ENCODE measurements at regions not wholly inside any gene's neighbourhood (a gene's known extent, or its start where the extent isn't known, plus 50 kb on each side); places are given as distances from the start of the nearest gene placed in this dataset.
"Not testable (repeated sequence)": the region's sequence is repeated elsewhere in the genome, so short reads cannot be mapped to it uniquely, and the experiment has no call there.

DNA sequence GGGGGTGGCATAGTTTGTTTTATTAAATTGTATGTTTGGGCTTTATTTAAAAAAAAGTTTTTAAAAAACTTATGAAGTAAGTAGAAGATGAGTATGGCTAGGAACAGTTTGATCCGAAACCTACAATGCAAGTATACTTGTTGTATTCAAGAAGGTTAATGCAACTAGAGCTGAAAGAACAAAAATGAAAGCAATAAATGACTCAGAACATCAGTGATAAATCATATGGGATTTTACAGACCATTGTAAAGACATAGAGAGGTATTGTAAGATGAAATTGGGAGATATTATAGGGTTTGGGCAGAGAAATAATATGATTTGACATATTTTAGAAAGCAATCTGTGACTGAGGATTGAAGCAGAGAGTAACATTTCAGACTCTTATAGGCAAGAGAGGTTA, 1135.3 kb downstream of the SLITRK5 start:
- Histone ChIP-seq H3K4me3 (no peak overlapping the region), H3K4me1 (no peaks in the 10 kb centered on the region), H3K36me3 (no peaks in the 10 kb centered on the region), H3K27ac (no peak overlapping the region), H3K27me3 (no peaks in the 10 kb centered on the region), H3K9me3 (no peaks in the 10 kb centered on the region)
- no peak for DNase-seq
- TF ChIP-seq EP300 (IDR thresholded peaks at IDR 0.05; ENCODE audit: low read depth) (no peak), POLR2A (IDR thresholded peaks at IDR 0.05) (no peak), POLR2AphosphoS5 (IDR thresholded peaks at IDR 0.05) (no peak)
- TF ChIP-seq, protein P1, sequence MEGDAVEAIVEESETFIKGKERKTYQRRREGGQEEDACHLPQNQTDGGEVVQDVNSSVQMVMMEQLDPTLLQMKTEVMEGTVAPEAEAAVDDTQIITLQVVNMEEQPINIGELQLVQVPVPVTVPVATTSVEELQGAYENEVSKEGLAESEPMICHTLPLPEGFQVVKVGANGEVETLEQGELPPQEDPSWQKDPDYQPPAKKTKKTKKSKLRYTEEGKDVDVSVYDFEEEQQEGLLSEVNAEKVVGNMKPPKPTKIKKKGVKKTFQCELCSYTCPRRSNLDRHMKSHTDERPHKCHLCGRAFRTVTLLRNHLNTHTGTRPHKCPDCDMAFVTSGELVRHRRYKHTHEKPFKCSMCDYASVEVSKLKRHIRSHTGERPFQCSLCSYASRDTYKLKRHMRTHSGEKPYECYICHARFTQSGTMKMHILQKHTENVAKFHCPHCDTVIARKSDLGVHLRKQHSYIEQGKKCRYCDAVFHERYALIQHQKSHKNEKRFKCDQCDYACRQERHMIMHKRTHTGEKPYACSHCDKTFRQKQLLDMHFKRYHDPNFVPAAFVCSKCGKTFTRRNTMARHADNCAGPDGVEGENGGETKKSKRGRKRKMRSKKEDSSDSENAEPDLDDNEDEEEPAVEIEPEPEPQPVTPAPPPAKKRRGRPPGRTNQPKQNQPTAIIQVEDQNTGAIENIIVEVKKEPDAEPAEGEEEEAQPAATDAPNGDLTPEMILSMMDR (IDR thresholded peaks at IDR 0.05), result no peak
- intact Hi-C loops (cut with DNase I; ENCODE audit: low total_unique reads) (no loop called here), in situ Hi-C loops (cut with MboI; ENCODE audit: low pct_ligation_motif_present in 1 of 4, low pct_unique_long_range_greater_than_20kb in 1 of 4, low sequenced_read_pairs in 3 of 4) (no loop called here)
- WGBS, 2 donors (ENCODE audit: low coverage in 1 of 2), result 80 to 88% methylated on average over 1 of the region's 1 CpG

DNA sequence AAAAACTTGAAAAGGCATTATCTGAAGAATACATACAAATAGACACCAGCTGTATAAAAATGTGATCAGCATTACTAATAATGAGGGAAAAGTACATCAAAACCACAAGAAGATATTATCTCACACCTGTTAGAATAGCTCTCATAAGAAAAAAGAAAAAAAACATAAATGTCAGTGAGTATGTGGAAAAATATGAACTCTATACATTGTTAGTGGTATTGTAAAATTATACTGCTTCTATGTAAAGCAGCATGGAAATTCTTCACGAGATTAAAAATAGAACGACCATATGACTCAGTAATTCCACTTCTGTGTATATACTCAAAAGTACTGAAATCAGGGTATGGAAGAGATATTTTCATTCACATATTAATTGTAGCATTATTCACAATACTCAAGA, 1146.4 kb downstream of the SLITRK5 start:
- WGBS, 2 donors (ENCODE audit: low coverage in 1 of 2), result 81 to 82% methylated on average over 2 of the region's 2 CpGs
- no peaks in the 10 kb centered on the region for H3K4me1 ChIP-seq

GRCh38 chr13:88823114-88823513, 1151.9 kb downstream of the SLITRK5 start:
- in situ Hi-C loops (cut with MboI; ENCODE audit: low pct_ligation_motif_present in 1 of 4, low pct_unique_long_range_greater_than_20kb in 1 of 4, low sequenced_read_pairs in 3 of 4) (no loop called here), intact Hi-C loops (cut with DNase I; ENCODE audit: low total_unique reads) (no loop called here)
- 90 to 93% methylated on average over 2 of the region's 2 CpGs for WGBS, 2 donors (ENCODE audit: low coverage in 1 of 2)
- Histone ChIP-seq H3K27me3 (no peaks in the 10 kb centered on the region), H3K36me3 (no peaks in the 10 kb centered on the region), H3K27ac (no peak overlapping the region), H3K4me3 (no peak overlapping the region), H3K4me1 (no peaks in the 10 kb centered on the region), H3K9me3 (no peaks in the 10 kb centered on the region)
- TF ChIP-seq, protein P1 (IDR thresholded peaks at IDR 0.05), result no peak
- TF ChIP-seq EP300 (IDR thresholded peaks at IDR 0.05; ENCODE audit: low read depth) (no peak), POLR2AphosphoS5 (IDR thresholded peaks at IDR 0.05) (no peak), POLR2A (IDR thresholded peaks at IDR 0.05) (no peak)
- no peak for DNase-seq

More for the DNA sequence above, 1146.4 kb downstream of the SLITRK5 start:
- Histone ChIP-seq H3K4me3 (no peak overlapping the region), H3K9me3 (no peaks in the 10 kb centered on the region), H3K27ac (no peak overlapping the region), H3K36me3 (no peaks in the 10 kb centered on the region), H3K27me3 (no peaks in the 10 kb centered on the region)
- TF ChIP-seq POLR2A (IDR thresholded peaks at IDR 0.05) (no peak), EP300 (IDR thresholded peaks at IDR 0.05; ENCODE audit: low read depth) (no peak)
- intact Hi-C loops (cut with DNase I; ENCODE audit: low total_unique reads) (no loop called here), in situ Hi-C loops (cut with MboI; ENCODE audit: low pct_ligation_motif_present in 1 of 4, low pct_unique_long_range_greater_than_20kb in 1 of 4, low sequenced_read_pairs in 3 of 4) (no loop called here)
- no peak for DNase-seq

DNA sequence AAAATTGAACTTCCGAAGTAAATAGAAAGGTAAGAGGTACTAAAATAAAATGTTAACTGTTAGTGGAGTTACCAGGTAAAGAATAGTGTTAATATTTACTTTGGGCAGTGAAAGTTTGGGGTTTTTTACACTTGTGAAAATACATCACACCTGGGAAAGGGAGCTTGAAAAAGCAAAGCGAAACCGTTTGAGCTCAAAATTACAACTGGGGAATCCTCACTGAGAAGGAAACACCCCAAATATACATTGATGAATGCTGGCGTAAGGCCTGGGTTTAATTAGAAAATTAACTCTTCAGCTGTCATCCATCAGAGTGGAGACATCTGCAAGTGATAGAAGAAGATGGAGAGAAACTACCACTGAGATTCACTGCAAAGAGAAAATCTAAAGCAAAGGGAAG, 1153.0 kb downstream of the SLITRK5 start:
- TF ChIP-seq POLR2A (IDR thresholded peaks at IDR 0.05) (no peak), POLR2AphosphoS5 (IDR thresholded peaks at IDR 0.05) (no peak), EP300 (IDR thresholded peaks at IDR 0.05; ENCODE audit: low read depth) (no peak)
- TF ChIP-seq, protein P1 (IDR thresholded peaks at IDR 0.05), result no peak
- in situ Hi-C loops (cut with MboI; ENCODE audit: low pct_ligation_motif_present in 1 of 4, low pct_unique_long_range_greater_than_20kb in 1 of 4, low sequenced_read_pairs in 3 of 4), result no loop called here
- H3K4me1 ChIP-seq, result no peaks in the 10 kb centered on the region
- no peaks in the 10 kb centered on the region for H3K9me3 ChIP-seq
- H3K4me3 ChIP-seq, result no peak overlapping the region
- H3K27me3 ChIP-seq, result no peaks in the 10 kb centered on the region
- intact Hi-C loops (cut with DNase I; ENCODE audit: low total_unique reads), result no loop called here
- no peak for DNase-seq
- H3K36me3 ChIP-seq, result no peaks in the 10 kb centered on the region
- H3K27ac ChIP-seq, result no peak overlapping the region
- 75 to 81% methylated on average over 2 to 4 of the region's 4 CpGs for WGBS, 2 donors (ENCODE audit: low coverage in 1 of 2)

GRCh38 chr13:88840085-88840484, 1168.9 kb downstream of the SLITRK5 start:
- no peak for TF ChIP-seq POLR2A (IDR thresholded peaks at IDR 0.05)
- TF ChIP-seq POLR2AphosphoS5 (IDR thresholded peaks at IDR 0.05), result no peak
- TF ChIP-seq, protein P1 (IDR thresholded peaks at IDR 0.05), result no peak
- no peak for TF ChIP-seq EP300 (IDR thresholded peaks at IDR 0.05; ENCODE audit: low read depth)
- no peak overlapping the region for H3K4me3 ChIP-seq
- H3K27ac ChIP-seq, result no peak overlapping the region
- DNase-seq, result no peak
- H3K36me3 ChIP-seq, result no peaks in the 10 kb centered on the region
- in situ Hi-C loops (cut with MboI; ENCODE audit: low pct_ligation_motif_present in 1 of 4, low pct_unique_long_range_greater_than_20kb in 1 of 4, low sequenced_read_pairs in 3 of 4), result no loop called here
- H3K4me1 ChIP-seq, result no peaks in the 10 kb centered on the region
- no peaks in the 10 kb centered on the region for H3K27me3 ChIP-seq
- WGBS, 2 donors (ENCODE audit: low coverage in 1 of 2), result 83 to 94% methylated on average over 2 to 3 of the region's 3 CpGs
- H3K9me3 ChIP-seq, result no peaks in the 10 kb centered on the region
- intact Hi-C loops (cut with DNase I; ENCODE audit: low total_unique reads), result no loop called here

- intact Hi-C loops (cut with DNase I; ENCODE audit: low total_unique reads); in situ Hi-C loops (cut with MboI; ENCODE audit: low pct_ligation_motif_present in 1 of 4, low pct_unique_long_range_greater_than_20kb in 1 of 4, low sequenced_read_pairs in 3 of 4); H3K27me3 ChIP-seq; DNase-seq; H3K27ac ChIP-seq; H3K4me1 ChIP-seq; H3K4me3 ChIP-seq; H3K36me3 ChIP-seq; H3K9me3 ChIP-seq: not testable (repeated sequence)
- WGBS, 2 donors (ENCODE audit: low coverage in 1 of 2), result 85 to 87% methylated on average over 3 to 6 of the region's 6 CpGs
Observed at GRCh38 chr13:88852293-88852692, 1181.1 kb downstream of the SLITRK5 start.
